Stimulated activated CD8-positive, alpha-beta memory T cell treated with anti-CD3 and anti-CD28 coated beads, Interleukin-15, amount 100 ng/mL, for 48 hours (primary cell): ENCODE measurements at regions not wholly inside any gene's neighbourhood (a gene's known extent, or its start where the extent isn't known, plus 50 kb on each side); places are given as distances from the start of the nearest gene placed in this dataset.

Experiments
- DNase-seq, 2 donors: peaks; one replicate each; pipeline ENCODE4 v3.0.0-alpha.2; 2020; ENCODE audit warnings: low read depth in 2 of 2

DNA sequence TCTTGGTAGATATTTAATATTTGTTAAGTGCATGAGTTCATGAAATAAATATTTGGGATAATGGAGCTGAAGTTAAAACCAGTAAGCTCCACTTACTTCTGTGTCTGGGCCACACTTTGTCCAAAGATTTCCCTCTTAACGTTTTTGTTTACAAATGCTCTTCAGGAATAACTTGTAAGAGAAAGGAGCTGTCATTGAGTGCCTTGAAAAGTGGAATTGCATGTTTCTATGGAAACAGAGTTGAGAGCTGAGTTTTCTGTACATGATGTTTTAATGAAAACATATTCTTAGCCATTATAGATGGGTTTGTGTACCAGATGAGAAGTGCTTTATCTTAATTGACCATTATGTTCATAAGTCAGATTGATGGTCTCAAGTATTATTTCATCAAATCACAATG is 1045.4 kb upstream of the EEF2KMT start:
- DNase-seq: no peak

DNA sequence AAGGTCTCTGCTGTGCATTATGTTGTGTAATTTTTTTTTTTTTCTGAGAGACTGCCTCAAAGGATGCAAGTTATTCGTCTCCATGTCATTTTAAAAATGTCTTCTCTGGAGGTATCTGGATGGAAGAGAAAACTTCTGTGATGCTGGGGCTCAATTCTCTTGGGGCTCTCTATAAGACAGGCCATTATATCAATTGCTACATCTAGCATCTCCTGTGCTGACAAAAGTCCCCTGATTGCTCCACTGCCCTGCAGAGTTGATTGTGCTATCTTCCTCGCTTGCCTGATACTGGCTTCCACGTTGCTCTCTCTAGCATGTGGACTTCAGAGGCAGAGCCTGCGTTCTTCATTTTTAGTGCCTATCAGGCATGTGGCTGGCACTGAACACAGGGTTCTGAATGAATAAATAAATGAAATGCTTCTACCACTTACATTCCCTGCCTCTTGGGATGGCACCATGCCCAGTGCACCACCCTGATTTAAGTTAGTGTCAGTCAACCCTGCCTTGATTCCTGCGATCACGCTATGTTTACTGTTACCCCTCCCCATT is 1035.5 kb upstream of the EEF2KMT start:
- DNase-seq: no peak

DNA sequence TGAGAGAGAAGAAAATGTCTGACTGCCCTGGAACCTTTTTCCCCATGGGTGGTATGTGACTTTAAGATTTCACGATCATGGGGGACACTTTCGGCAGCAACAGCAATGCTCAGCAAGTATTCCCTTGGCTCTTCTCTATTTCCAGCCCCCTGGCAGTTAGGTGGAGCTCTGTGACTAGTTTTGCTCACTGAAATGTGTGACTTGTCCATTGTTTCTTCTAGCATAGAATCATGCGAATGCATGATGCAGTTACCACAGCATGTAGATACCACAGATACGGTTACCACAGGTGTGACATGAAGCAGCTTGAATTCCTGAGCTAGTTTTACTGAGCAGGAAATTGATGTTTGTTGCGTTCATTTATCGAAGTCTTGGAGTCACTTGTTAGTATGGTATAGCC is 1034.5 kb upstream of the EEF2KMT start:
- no peak for DNase-seq

DNA sequence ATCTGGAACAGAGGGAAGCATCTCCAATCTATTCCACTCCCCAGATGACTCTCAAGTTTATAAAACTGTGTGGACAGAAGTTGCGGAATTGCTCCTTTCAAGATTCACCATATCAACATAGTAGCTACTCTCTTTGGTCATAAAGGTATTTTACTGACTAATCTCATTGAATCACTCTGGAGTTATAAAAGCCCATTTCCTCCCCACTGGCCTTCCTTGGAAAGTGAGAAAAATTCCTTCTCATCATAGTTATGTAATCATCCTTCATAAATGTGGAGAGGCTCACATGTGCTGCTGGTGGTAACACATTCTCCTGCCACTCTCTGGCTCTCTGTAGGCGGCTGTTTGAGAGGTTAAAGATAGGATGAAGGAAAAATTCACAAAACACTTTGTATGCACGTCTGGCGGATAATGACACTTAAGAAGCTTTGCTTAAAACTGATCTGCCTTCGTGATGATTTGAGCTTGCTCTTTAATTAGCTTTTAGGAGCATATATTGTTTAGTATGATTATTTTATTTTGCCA is 1034.0 kb upstream of the EEF2KMT start:
- DNase-seq: no peak

DNA sequence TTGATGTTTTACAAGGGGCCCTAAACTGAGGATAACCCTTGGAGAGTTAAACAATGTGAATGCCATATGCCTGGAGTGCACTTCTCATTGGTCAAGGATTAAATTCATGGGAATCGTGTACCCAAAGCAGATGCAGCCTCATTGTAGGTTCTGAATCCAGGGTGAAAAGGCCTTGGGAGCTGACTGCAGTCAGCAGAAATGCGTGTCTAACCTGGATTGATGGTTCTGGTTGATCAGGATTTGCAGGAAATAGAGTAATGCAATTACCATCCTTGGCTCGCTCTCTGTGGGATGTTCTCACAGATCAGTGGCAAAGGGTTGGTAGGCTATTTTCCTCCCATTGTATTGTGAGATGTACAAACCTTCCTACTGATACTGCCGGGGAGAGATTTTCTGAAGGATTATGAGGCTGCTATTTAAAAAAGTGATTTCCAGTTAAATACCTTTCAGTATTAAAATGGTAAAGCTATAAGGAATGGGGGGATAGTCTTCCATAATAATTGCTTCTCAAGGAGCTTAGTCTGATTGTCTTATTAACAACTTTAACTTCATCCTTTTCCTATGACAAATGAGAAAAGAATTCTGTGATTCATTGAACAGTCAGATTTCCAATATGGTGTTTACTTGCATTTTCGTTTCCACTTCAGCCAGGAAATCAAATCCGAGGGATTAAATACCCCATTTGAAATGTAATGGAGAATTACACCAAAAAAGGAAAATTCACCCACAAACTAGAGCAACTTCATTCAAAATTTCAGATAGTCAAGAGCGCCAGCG is 1028.1 kb upstream of the EEF2KMT start:
- DNase-seq: no peak

GRCh38 chr16:6124136-6124535 is 1026.5 kb upstream of the EEF2KMT start:
- DNase-seq: no peak

- DNase-seq: no peak
These were observed 1024.8 kb upstream of the EEF2KMT start for GRCh38 chr16:6122401-6122800.

- no peak for DNase-seq
These were observed 1017.1 kb upstream of the EEF2KMT start for GRCh38 chr16:6114691-6115090.

DNA sequence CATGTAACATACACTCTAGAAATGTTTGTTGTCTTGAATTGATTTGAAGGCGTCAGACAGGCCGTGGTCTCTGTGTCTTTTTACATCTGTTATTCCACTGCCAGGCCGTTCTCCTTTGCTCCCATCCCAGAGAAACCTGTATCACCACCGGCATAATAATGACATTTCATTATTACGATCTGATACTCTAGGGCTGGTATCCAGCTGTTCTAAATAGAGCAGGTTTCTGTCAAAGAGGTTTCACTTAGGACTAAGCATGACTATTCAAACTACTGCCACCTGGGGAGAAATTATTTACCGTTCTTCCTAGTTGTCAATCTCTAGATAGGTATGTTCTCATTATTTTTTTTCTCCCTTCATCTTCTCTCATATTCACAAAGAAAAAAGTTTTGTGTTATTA is 1016.2 kb upstream of the EEF2KMT start:
- no peak for DNase-seq

DNA sequence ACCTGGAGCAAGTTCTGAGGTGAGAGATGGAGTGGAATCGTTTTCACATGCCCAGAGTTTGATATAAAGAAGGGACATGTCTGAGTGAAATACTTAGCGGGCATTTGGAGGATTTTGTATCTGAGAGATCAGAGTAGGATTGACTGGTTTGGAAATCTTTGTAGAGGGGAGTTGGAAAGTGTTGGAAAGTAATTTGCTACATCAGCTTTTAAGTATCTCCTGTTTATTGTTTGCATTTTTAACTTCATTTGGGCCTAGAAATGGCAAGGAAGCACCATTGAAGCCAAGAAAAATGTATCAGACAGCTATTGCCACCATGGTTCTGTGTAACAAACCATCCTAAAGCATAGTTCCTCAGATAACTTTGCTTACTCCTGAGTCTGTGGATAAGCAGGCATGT is 1015.1 kb upstream of the EEF2KMT start:
- DNase-seq: no peak

GRCh38 chr16:6111390-6111789 is 1013.8 kb upstream of the EEF2KMT start:
- DNase-seq: no peak

DNA sequence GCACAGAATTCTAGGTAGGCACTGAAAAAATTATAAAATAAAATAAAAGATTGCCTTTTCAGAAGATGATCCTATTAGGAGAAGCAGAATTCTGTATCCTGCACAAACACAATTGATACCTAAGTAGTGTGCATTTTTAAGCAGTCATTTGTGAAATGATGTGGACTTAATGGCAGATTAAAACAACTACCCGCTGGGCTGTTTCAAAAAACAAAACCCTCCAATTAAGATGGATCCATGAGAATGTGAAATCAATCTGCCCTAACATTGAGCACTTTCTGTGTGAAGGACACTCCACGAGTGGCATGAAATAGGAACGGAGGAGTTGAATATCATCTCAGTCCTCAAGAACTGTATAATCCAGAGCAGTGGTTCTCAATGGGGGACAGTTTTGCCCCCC is 1012.8 kb upstream of the EEF2KMT start:
- DNase-seq: no peak

GRCh38 chr16:6106061-6106460 is 1008.5 kb upstream of the EEF2KMT start:
- no peak for DNase-seq

- no peak for DNase-seq
These were observed 1007.5 kb upstream of the EEF2KMT start for GRCh38 chr16:6105115-6105514.

GRCh38 chr16:6104428-6104827 is 1006.8 kb upstream of the EEF2KMT start:
- DNase-seq: no peak

DNA sequence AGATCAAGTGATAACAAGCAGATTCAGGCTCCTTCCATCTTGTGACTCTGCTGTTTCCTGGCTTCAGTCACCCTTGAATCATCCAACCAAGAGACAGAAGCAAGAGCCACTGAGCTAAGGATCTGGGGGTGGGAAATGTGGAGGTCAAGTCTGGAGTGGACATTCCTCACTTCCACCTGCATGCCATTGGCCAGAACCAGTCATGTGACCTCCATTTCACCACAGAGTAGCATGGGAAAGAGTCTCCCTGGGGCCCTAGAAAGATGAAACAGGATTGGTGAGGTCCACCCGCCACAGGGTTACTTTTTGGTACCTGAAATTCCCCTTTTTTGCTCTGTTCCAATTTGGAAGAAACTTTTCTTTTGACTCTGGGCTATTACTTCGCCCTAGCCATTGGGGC is 1006.0 kb upstream of the EEF2KMT start:
- no peak for DNase-seq

DNA sequence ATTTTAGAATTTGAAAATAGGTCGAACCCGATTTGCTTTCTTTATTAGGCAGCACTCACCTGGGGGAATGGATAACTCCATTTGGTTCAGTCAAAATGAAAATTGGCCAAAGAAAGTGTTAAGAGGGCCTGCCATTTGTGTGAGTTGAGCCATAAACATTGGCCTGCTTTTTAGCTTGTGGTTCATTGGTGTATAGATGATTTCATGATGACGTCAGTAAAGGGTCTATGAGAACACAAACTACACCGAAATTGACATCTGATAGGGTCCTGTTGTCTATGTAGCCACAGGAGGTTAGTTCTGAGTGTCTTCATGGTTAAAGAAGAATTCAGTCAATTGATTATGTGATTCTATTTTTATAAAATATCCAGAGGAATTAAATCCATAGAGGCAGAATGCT is 1001.5 kb upstream of the EEF2KMT start:
- DNase-seq: no peak

GRCh38 chr16:6096931-6097670 is 999.5 kb upstream of the EEF2KMT start:
- no peak for DNase-seq

GRCh38 chr16:6095414-6095813 is 997.8 kb upstream of the EEF2KMT start:
- DNase-seq: no peak

GRCh38 chr16:6091021-6091420 is 993.4 kb upstream of the EEF2KMT start:
- no peak for DNase-seq

- DNase-seq: no peak
These were observed 983.9 kb upstream of the EEF2KMT start for GRCh38 chr16:6081320-6081976.

GRCh38 chr16:6076631-6077030 is 979.0 kb upstream of the EEF2KMT start:
- no peak for DNase-seq
